OCI-LY3 (cell line): ENCODE measurements at regions not wholly inside any gene's neighbourhood (a gene's known extent, or its start where the extent isn't known, plus 50 kb on each side); places are given as distances from the start of the nearest gene placed in this dataset.
A peak's percentile ranks its signal among the peaks of the same experiment; 100 is the strongest.

Experiments used
- H2AFZ ChIP-seq: fragments of 200-600, 300-600 bp; shearing (Covaris generic); 2 replicates; pipeline ENCODE4 v1.6.0; 2014; ENCODE audit warnings: antibody characterized with exemption, low read depth, low read length
- H3K27ac ChIP-seq: fragments of 200-600, 300-600 bp; sonication (generic); 2 replicates; pipeline ENCODE4 v1.5.1; 2014; ENCODE audit warnings: mild to moderate bottlenecking, low read length, moderate library complexity, mixed read lengths
- H3K27me3 ChIP-seq: fragments of 200-600, 300-600 bp; sonication (generic); 2 replicates; pipeline ENCODE4 v1.6.1; 2014; ENCODE audit warnings: low read depth, low read length, mixed read lengths
- H3K36me3 ChIP-seq: fragments of 200-600, 300-600 bp; sonication (generic); replicated peaks from 2 replicates; pipeline ENCODE3; 2014; ENCODE audit warnings: low read depth, low read length, mixed read lengths
- H3K4me1 ChIP-seq: fragments of 300-600, 200-600 bp; sonication (generic); 2 replicates; pipeline ENCODE4 v1.6.1; 2014; ENCODE audit warnings: low read length, mixed read lengths
- H3K4me2 ChIP-seq: fragments of 200-600, 300-600 bp; sonication (generic); 2 replicates; pipeline ENCODE4 v1.6.1; 2014; ENCODE audit warnings: low read length, mixed read lengths
- H3K4me3 ChIP-seq: fragments of 300-600, 200-600 bp; sonication (generic); 2 replicates; pipeline ENCODE4 v1.5.1; 2014; ENCODE audit warnings: antibody characterized with exemption, mild to moderate bottlenecking, low read length, moderate library complexity
- H3K79me2 ChIP-seq: fragments of 300-600, 200-600 bp; shearing (Covaris generic); 2 replicates; pipeline ENCODE4 v1.6.1; 2014; ENCODE audit warnings: mild to moderate bottlenecking, low read length, mixed read lengths
- H3K9ac ChIP-seq: fragments of 300-600, 200-600 bp; shearing (Covaris generic); 2 replicates; pipeline ENCODE4 v1.6.0; 2014; ENCODE audit warnings: mild to moderate bottlenecking, low read length, moderate library complexity
- H3K9me3 ChIP-seq: fragments of 200-600, 300-600 bp; shearing (Covaris generic); 2 replicates; pipeline ENCODE4 v1.6.1; 2014; ENCODE audit warnings: low read length, mixed read lengths; ENCODE audit not compliant: insufficient read depth
- H4K20me1 ChIP-seq: fragments of 200-600, 300-600 bp; sonication (generic); 2 replicates; pipeline ENCODE4 v1.6.1; 2016; ENCODE audit warnings: low read length, mixed read lengths; ENCODE audit not compliant: insufficient read depth
- CTCF ChIP-seq: fragments of 200-600, 300-600 bp; sonication (generic); IDR thresholded peaks from 2 replicates; pipeline ENCODE4 v1.5.1; 2014; ENCODE audit warnings: antibody characterized with exemption, low read length, low read depth
- EZH2phosphoT487 ChIP-seq: fragments of 200-600 bp; shearing (Covaris generic); IDR thresholded peaks from 2 replicates; pipeline ENCODE4 v1.6.1; 2018; ENCODE audit warnings: antibody characterized with exemption, mixed run types, low read depth

- H3K36me3 ChIP-seq, result no peaks in the 10 kb centered on the region
These were observed 746.6 kb upstream of the PABPC4L start for GRCh38 chr4:134948110-134948642.

GRCh38 chr4:134944115-134944514, 742.5 kb upstream of the PABPC4L start:
- Histone ChIP-seq H4K20me1 (no peaks in the 10 kb centered on the region), H3K4me3 (no peak overlapping the region), H3K9ac (no peak overlapping the region), H3K79me2 (no peaks in the 10 kb centered on the region), H3K27me3 (no peaks in the 10 kb centered on the region), H3K4me2 (no peak overlapping the region), H3K4me1 (no peaks in the 10 kb centered on the region), H2AFZ (no peak overlapping the region), H3K27ac (no peak overlapping the region), H3K36me3 (no peaks in the 10 kb centered on the region), H3K9me3 (no peaks in the 10 kb centered on the region)
- TF ChIP-seq CTCF (no peak), EZH2phosphoT487 (no peak)

More at GRCh38 chr4:134948110-134948642, 746.6 kb upstream of the PABPC4L start:
- H3K9me3 ChIP-seq, result no peaks in the 10 kb centered on the region
- TF ChIP-seq EZH2phosphoT487 (no peak), CTCF (no peak)
- no peaks in the 10 kb centered on the region for H3K27me3 ChIP-seq
- H3K9ac ChIP-seq, result no peak overlapping the region
- H4K20me1 ChIP-seq, result no peaks in the 10 kb centered on the region
- H3K4me1 ChIP-seq, result no peaks in the 10 kb centered on the region
- H3K4me2 ChIP-seq, result no peak overlapping the region
- no peak overlapping the region for H3K27ac ChIP-seq
- H3K79me2 ChIP-seq, result no peaks in the 10 kb centered on the region
- no peak overlapping the region for H2AFZ ChIP-seq
- H3K4me3 ChIP-seq, result no peak overlapping the region

GRCh38 chr4:134936014-134936413, 734.4 kb upstream of the PABPC4L start:
- Histone ChIP-seq H4K20me1 (no peaks in the 10 kb centered on the region), H3K4me2 (no peak overlapping the region), H3K4me3 (no peak overlapping the region), H3K27ac (no peak overlapping the region), H3K4me1 (no peaks in the 10 kb centered on the region), H2AFZ (no peak overlapping the region), H3K9me3 (no peaks in the 10 kb centered on the region), H3K79me2 (no peaks in the 10 kb centered on the region), H3K27me3 (no peaks in the 10 kb centered on the region), H3K9ac (no peak overlapping the region), H3K36me3 (no peaks in the 10 kb centered on the region)
- TF ChIP-seq CTCF (no peak), EZH2phosphoT487 (no peak)

GRCh38 chr4:134935320-134935719, 733.7 kb upstream of the PABPC4L start:
- H3K79me2 ChIP-seq, result no peaks in the 10 kb centered on the region
- no peaks in the 10 kb centered on the region for H3K36me3 ChIP-seq
- no peak overlapping the region for H2AFZ ChIP-seq
- TF ChIP-seq EZH2phosphoT487, result no peak
- peak; percentile 81 for TF ChIP-seq CTCF
- H3K9me3 ChIP-seq, result no peaks in the 10 kb centered on the region
- no peak overlapping the region for H3K4me2 ChIP-seq
- H4K20me1 ChIP-seq, result no peaks in the 10 kb centered on the region
- no peak overlapping the region for H3K9ac ChIP-seq
- no peak overlapping the region for H3K27ac ChIP-seq
- no peaks in the 10 kb centered on the region for H3K27me3 ChIP-seq
- no peak overlapping the region for H3K4me3 ChIP-seq
- no peaks in the 10 kb centered on the region for H3K4me1 ChIP-seq
